Body of pancreas (tissue), 4 donors: ENCODE measurements at regions not wholly inside any gene's neighbourhood (a gene's known extent, or its start where the extent isn't known, plus 50 kb on each side); places are given as distances from the start of the nearest gene placed in this dataset.
"Not testable (repeated sequence)": the region's sequence is repeated elsewhere in the genome, so short reads cannot be mapped to it uniquely, and the experiment has no call there.

Experiments
- ATAC-seq: fragments of 150-250 bp; one replicate; pipeline ENCODE4 v1.9.1; 2016
- DNase-seq, 4 donors: peaks; one replicate each; pipeline ENCODE4 v3.0.0-alpha.2; 2019
- H3K27ac ChIP-seq, 4 donors: fragments of 200-600 bp; sonication (generic); 1 replicate in 3 of 4; 2 replicates in 1 of 4; pipeline versions ENCODE4 v1.5.1 to v1.6.1; 2016 to 2019; ENCODE audit warnings: mild to moderate bottlenecking in 1 of 4, mixed read lengths in 1 of 4, moderate library complexity in 1 of 4
- H3K27me3 ChIP-seq, 2 donors: fragments of 200-600 bp; sonication (generic); one replicate each; pipeline ENCODE4 v1.6.0; 2016; ENCODE audit warnings: mild to moderate bottlenecking in 1 of 2
- H3K36me3 ChIP-seq, 2 donors: fragments of 200-600 bp; sonication (generic); replicated peaks in 1 of 2; 2 replicates each; pipeline ENCODE4 v1.5.1; 2016; ENCODE audit warnings: low read depth in 2 of 2; ENCODE audit not compliant: insufficient read depth in 1 of 2
- H3K4me1 ChIP-seq: fragments of 200-600 bp; sonication (generic); one replicate; pipeline ENCODE4 v1.6.0; 2016
- H3K4me3 ChIP-seq, 2 donors: fragments of 200-600 bp; sonication (generic); 1 replicate in 1 of 2; 2 replicates in 1 of 2; pipeline ENCODE4 v1.5.1; 2016 to 2019
- H3K9me3 ChIP-seq, 3 donors: fragments of 200-600 bp; sonication (generic); 1 replicate in 2 of 3; 2 replicates in 1 of 3; pipeline ENCODE4 v1.5.1; 2016
- CTCF ChIP-seq, 7 experiments: fragments of 450-650 bp in 4 of 7; fragments of 200-600 bp in 3 of 7; sonication (generic) in 3 of 7; IDR thresholded peaks; one replicate each; pipeline ENCODE4 v1.5.1; 2016 to 2019; ENCODE audit warnings: antibody characterized with exemption in 7 of 7
- POLR2A ChIP-seq, 3 donors: fragments of 450-650 bp; IDR thresholded peaks; one replicate each; pipeline ENCODE4 v1.6.1; 2016; ENCODE audit warnings: antibody characterized with exemption in 3 of 3, mild to moderate bottlenecking in 2 of 3
- WGBS, 2 donors: methylation state at CpG; one replicate each; pipeline ENCODE4 v1.1.5; 2017; 5-methylcytosine and 5-hydroxymethylcytosine counted together
- intact Hi-C: fragments of 100-400 bp; cut with DNase I; formaldehyde crosslinking; loops from one replicate; pipeline ENCODE4 v1.15.1; 2023

GRCh38 chr3:82628385-82629014, 867.1 kb upstream of the GBE1 start:
- intact Hi-C loops, result no loop called here
- DNase-seq, result peak in 2 of 4 donors; percentile 11 to 60
- peaks cover 21% of the 10 kb centered on the region for H3K4me1 ChIP-seq
- ATAC-seq, result peak; percentile 98
- TF ChIP-seq CTCF (IDR thresholded peaks at IDR 0.05), result no peak
- no peak for TF ChIP-seq POLR2A (IDR thresholded peaks at IDR 0.05)
- H3K27me3 ChIP-seq, result no peaks in the 10 kb centered on the region
- no peak overlapping the region for H3K4me3 ChIP-seq
- 15 to 31% methylated on average over 4 of the region's 4 CpGs for WGBS, 2 donors
- no peaks in the 10 kb centered on the region for H3K36me3 ChIP-seq
- H3K9me3 ChIP-seq, result peaks cover 0 to 4% (median 0%) of the 10 kb centered on the region in 3 donors
- peak overlapping the region in 3 of 4 donors; percentile 59 to 74 (median 73) for H3K27ac ChIP-seq

GRCh38 chr3:82627733-82628132, 866.3 kb upstream of the GBE1 start:
- Histone ChIP-seq H3K4me1 (peaks cover 21% of the 10 kb centered on the region), H3K36me3 (no peaks in the 10 kb centered on the region), H3K27me3 (no peaks in the 10 kb centered on the region), H3K4me3 (no peak overlapping the region), H3K27ac (peak overlapping the region in 3 of 4 donors; percentile 71 to 74 (median 73)), H3K9me3 (peaks cover 0 to 4% (median 0%) of the 10 kb centered on the region in 3 donors)
- TF ChIP-seq POLR2A (IDR thresholded peaks at IDR 0.05) (no peak), CTCF (IDR thresholded peaks at IDR 0.05) (no peak)
- intact Hi-C loops, result no loop called here
- 44 to 45% methylated on average over 5 of the region's 5 CpGs for WGBS, 2 donors
- DNase-seq (no peak), ATAC-seq (peak; percentile 17)

- H3K4me1 ChIP-seq, intact Hi-C loops, ATAC-seq, H3K4me3 ChIP-seq, H3K9me3 ChIP-seq, H3K27ac ChIP-seq, DNase-seq, H3K36me3 ChIP-seq, H3K27me3 ChIP-seq: not testable (repeated sequence)
- WGBS, 2 donors, result 75 to 96% methylated on average over 3 of the region's 3 CpGs
Observed at GRCh38 chr3:82620744-82621143, 859.3 kb upstream of the GBE1 start.

GRCh38 chr3:82618594-82618993, 857.1 kb upstream of the GBE1 start:
- TF ChIP-seq POLR2A (IDR thresholded peaks at IDR 0.05) (no peak), CTCF (IDR thresholded peaks at IDR 0.05) (no peak)
- Histone ChIP-seq H3K27ac (no peak overlapping the region), H3K9me3 (no peaks in the 10 kb centered on the region), H3K4me3 (no peak overlapping the region), H3K4me1 (no peaks in the 10 kb centered on the region), H3K36me3 (no peaks in the 10 kb centered on the region), H3K27me3 (no peaks in the 10 kb centered on the region)
- intact Hi-C loops, result no loop called here
- DNase-seq (no peak), ATAC-seq (peak; percentile 52)

GRCh38 chr3:82610236-82610635, 848.8 kb upstream of the GBE1 start:
- DNase-seq, result no peak
- no peak overlapping the region for H3K27ac ChIP-seq
- intact Hi-C loops, result no loop called here
- no peak for ATAC-seq
- no peaks in the 10 kb centered on the region for H3K36me3 ChIP-seq
- 50 to 73% methylated on average over 1 of the region's 1 CpG for WGBS, 2 donors
- no peaks in the 10 kb centered on the region for H3K4me1 ChIP-seq
- no peaks in the 10 kb centered on the region for H3K27me3 ChIP-seq
- TF ChIP-seq CTCF (IDR thresholded peaks at IDR 0.05) (no peak), POLR2A (IDR thresholded peaks at IDR 0.05) (no peak)
- H3K9me3 ChIP-seq, result no peaks in the 10 kb centered on the region
- no peak overlapping the region for H3K4me3 ChIP-seq
